CD4-positive, alpha-beta T cell (primary cell): ENCODE measurements at regions not wholly inside any gene's neighbourhood (a gene's known extent, or its start where the extent isn't known, plus 50 kb on each side); places are given as distances from the start of the nearest gene placed in this dataset.

Experiments used
- ATAC-seq: fragments of 200-7000 bp; cut with Tn5 transposase; one replicate; pipeline ENCODE4 v1.10.0; 2022; ENCODE audit warnings: mild to moderate bottlenecking; ENCODE audit not compliant: poor library complexity
- CTCF ChIA-PET: fragments of 350-600 bp; sonication (Branson Sonifier 250); formaldehyde crosslinking; loops from one replicate; lab custom pipeline; 2021; ENCODE audit warnings: antibody characterized with exemption, inconsistent platforms; lab: Charles Lee
- POLR2A ChIA-PET: fragments of 350-600 bp; sonication (Branson Sonifier 250); formaldehyde crosslinking; loops from one replicate; lab custom pipeline; 2021; ENCODE audit warnings: antibody characterized with exemption, inconsistent platforms; lab: Charles Lee
- DNase-seq, 14 experiments: peaks; one replicate each; pipeline ENCODE4 v3.0.0-alpha.2; 2013 to 2020; ENCODE audit warnings: mixed read lengths in 2 of 14
- H3K27ac ChIP-seq, 2 donors: one replicate each; pipeline versions ENCODE4 v1.5.1 to v1.7.0; 2013; ENCODE audit warnings: low read length in 2 of 2, low read depth in 1 of 2, mild to moderate bottlenecking in 1 of 2
- H3K27me3 ChIP-seq, 2 experiments: 1 replicate in 1 of 2; 2 replicates in 1 of 2; pipeline versions ENCODE4 v1.6.1 to v1.7.0; 2013; ENCODE audit warnings: low read length in 2 of 2, control low read depth in 1 of 2, mild to moderate bottlenecking in 1 of 2, moderate library complexity in 1 of 2; ENCODE audit not compliant: insufficient read depth in 2 of 2, control insufficient read depth in 1 of 2
- H3K36me3 ChIP-seq: one replicate; pipeline ENCODE4 v1.6.1; 2013; ENCODE audit warnings: low read length, control low read depth; ENCODE audit not compliant: insufficient read depth
- H3K4me1 ChIP-seq: one replicate; pipeline ENCODE4 v1.6.1; 2013; ENCODE audit warnings: low read length, control low read depth; ENCODE audit not compliant: insufficient read depth
- H3K4me3 ChIP-seq: one replicate; pipeline ENCODE4 v1.5.1; 2013; ENCODE audit warnings: mild to moderate bottlenecking, low read length, moderate library complexity
- H3K9me3 ChIP-seq, 2 experiments: 1 replicate in 1 of 2; 2 replicates in 1 of 2; pipeline versions ENCODE4 v1.6.1 to v1.7.0; 2013; ENCODE audit warnings: low read length in 2 of 2, mild to moderate bottlenecking in 2 of 2, control low read depth in 1 of 2, moderate library complexity in 1 of 2; ENCODE audit not compliant: control insufficient read depth in 1 of 2, insufficient read depth in 1 of 2
- H3K27ac Mint-ChIP-seq: one replicate; pipeline ENCODE4 v1.8.0; 2020; ENCODE audit warnings: mixed read lengths
- H3K27me3 Mint-ChIP-seq: one replicate; pipeline ENCODE4 v1.8.0; 2021; ENCODE audit warnings: mixed read lengths
- H3K36me3 Mint-ChIP-seq: one replicate; pipeline ENCODE4 v1.8.0; 2021; ENCODE audit warnings: low read depth, mixed read lengths
- H3K4me1 Mint-ChIP-seq: one replicate; pipeline ENCODE4 v1.8.0; 2021; ENCODE audit warnings: low read depth, mixed read lengths
- H3K4me3 Mint-ChIP-seq: one replicate; pipeline ENCODE4 v1.8.0; 2020; ENCODE audit warnings: mild to moderate bottlenecking, mixed read lengths
- H3K9me3 Mint-ChIP-seq: one replicate; pipeline ENCODE4 v1.8.0; 2020; ENCODE audit warnings: mixed read lengths
- intact Hi-C, 2 experiments: fragments of 100-400 bp; cut with DNase I in 1 of 2; cut with micrococcal nuclease in 1 of 2; formaldehyde crosslinking; loops; one replicate each; pipeline versions ENCODE4 v1.15.1 to v1.9.0; 2023 to 2025; cut with DNase I, micrococcal nuclease
- TF ChIP-seq, protein P1 (sequence below): fragments of 200-600 bp; IDR thresholded peaks from one replicate; pipeline ENCODE4 v1.8.0; 2022; ENCODE audit warnings: antibody characterized with exemption, mild to moderate bottlenecking

DNA sequence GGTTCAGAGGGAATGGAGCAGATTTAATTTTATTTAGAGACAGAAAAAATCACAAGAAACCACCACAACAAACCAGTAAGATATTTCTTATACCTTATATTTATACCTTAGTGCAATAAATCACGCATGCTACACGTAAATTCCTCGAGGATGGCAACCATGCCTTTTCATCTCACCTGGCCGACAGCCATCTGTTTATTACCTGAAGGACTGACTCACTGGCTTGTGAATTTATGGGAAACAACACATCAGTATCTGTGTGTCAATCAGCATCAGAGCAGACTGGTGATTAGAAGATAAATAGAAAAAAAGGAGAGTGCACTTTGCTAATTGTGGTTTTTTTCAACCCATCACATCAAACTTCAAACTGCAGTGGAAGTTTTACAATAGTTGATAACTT, 58.4 kb downstream of the S1PR1 start:
- Histone ChIP-seq H3K27me3 (no peaks in the 10 kb centered on the region), H3K4me1 (peaks cover 64% of the 10 kb centered on the region), H3K9me3 (no peaks in the 10 kb centered on the region), H3K4me3 (no peak overlapping the region), H3K36me3 (no peaks in the 10 kb centered on the region), H3K27ac (no peak overlapping the region)
- ATAC-seq (no peak), DNase-seq (peak in 2 of 14 experiments; percentile 38 to 39)
- H3K4me1 Mint-ChIP-seq: peaks cover 68% of the 10 kb centered on the region
- ChIA-PET POLR2A (interaction anchor here (0.9 to 1.7 kb wide), 4 partner anchors 14 to 60 kb away, joined by 3 to 5 read pairs (median 4); no protein-coding TSS in a partner anchor), CTCF (interaction anchor here (1.3 kb wide), 1 partner anchor 14 kb away, joined by 6 read pairs; no protein-coding TSS in a partner anchor)
- H3K27me3 Mint-ChIP-seq: no peaks in the 10 kb centered on the region
- H3K4me3 Mint-ChIP-seq: peak overlapping the region; percentile 23
- no peaks in the 10 kb centered on the region for H3K36me3 Mint-ChIP-seq
- TF ChIP-seq, protein P1, sequence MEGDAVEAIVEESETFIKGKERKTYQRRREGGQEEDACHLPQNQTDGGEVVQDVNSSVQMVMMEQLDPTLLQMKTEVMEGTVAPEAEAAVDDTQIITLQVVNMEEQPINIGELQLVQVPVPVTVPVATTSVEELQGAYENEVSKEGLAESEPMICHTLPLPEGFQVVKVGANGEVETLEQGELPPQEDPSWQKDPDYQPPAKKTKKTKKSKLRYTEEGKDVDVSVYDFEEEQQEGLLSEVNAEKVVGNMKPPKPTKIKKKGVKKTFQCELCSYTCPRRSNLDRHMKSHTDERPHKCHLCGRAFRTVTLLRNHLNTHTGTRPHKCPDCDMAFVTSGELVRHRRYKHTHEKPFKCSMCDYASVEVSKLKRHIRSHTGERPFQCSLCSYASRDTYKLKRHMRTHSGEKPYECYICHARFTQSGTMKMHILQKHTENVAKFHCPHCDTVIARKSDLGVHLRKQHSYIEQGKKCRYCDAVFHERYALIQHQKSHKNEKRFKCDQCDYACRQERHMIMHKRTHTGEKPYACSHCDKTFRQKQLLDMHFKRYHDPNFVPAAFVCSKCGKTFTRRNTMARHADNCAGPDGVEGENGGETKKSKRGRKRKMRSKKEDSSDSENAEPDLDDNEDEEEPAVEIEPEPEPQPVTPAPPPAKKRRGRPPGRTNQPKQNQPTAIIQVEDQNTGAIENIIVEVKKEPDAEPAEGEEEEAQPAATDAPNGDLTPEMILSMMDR: no peak
- H3K27ac Mint-ChIP-seq: peak overlapping the region; percentile 72
- intact Hi-C loops: no loop called here
- no peaks in the 10 kb centered on the region for H3K9me3 Mint-ChIP-seq

- Mint-ChIP-seq H3K9me3 (no peaks in the 10 kb centered on the region), H3K4me3 (no peak overlapping the region), H3K36me3 (no peaks in the 10 kb centered on the region), H3K4me1 (peaks cover 43% of the 10 kb centered on the region), H3K27me3 (no peaks in the 10 kb centered on the region), H3K27ac (peak overlapping the region; percentile 63)
- ChIA-PET POLR2A (interaction anchor here (0.6 to 2.6 kb wide), 2 partner anchors 11 to 370 kb away, joined by 3 to 19 read pairs; no protein-coding TSS in a partner anchor), CTCF (interaction anchor here (3.4 kb wide), 1 partner anchor 11 kb away, joined by 10 read pairs; no protein-coding TSS in a partner anchor)
- ATAC-seq (peak; percentile 41), DNase-seq (peak in 1 of 14 experiments; percentile 55)
- peaks cover 30% of the 10 kb centered on the region for H3K4me1 ChIP-seq
- no peaks in the 10 kb centered on the region for H3K36me3 ChIP-seq
- H3K27ac ChIP-seq: no peak overlapping the region
- H3K9me3 ChIP-seq: no peaks in the 10 kb centered on the region
- no peak overlapping the region for H3K4me3 ChIP-seq
- no peaks in the 10 kb centered on the region for H3K27me3 ChIP-seq
- TF ChIP-seq, protein P1: no peak
- intact Hi-C loops: no loop called here
These were observed 61.8 kb downstream of the S1PR1 start for GRCh38 chr1:101298663-101299062.

DNA sequence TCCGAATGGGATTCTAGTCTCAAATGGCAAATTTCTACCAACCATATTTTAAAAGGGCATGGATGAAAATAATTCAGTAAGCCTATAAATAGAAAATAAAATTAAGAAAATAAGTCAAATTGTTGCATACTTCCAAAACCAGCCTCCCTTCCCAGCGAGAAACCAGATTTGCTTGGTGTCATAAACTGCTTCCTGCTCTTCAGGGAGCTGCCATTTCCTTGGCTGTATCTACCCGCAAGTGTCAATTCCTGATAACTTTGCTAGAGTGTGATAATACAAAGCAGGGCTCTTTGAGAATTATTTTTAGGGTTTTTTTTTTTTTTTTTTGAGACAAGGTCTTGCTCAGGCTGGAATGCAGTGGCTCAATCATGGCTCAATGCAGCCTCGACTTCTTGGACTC, 62.3 kb downstream of the S1PR1 start:
- no peak overlapping the region for H3K4me3 Mint-ChIP-seq
- CTCF ChIA-PET: interaction anchor here (0.7 to 3.4 kb wide), 2 partner anchors 11 to 497 kb away, joined by 3 to 10 read pairs; no protein-coding TSS in a partner anchor

More for the DNA sequence above, 62.3 kb downstream of the S1PR1 start:
- Mint-ChIP-seq H3K27ac (peak overlapping the region; percentile 63), H3K4me1 (peaks cover 39% of the 10 kb centered on the region), H3K36me3 (no peaks in the 10 kb centered on the region), H3K9me3 (no peaks in the 10 kb centered on the region), H3K27me3 (no peaks in the 10 kb centered on the region)
- Histone ChIP-seq H3K27ac (no peak overlapping the region), H3K4me1 (peaks cover 26% of the 10 kb centered on the region), H3K4me3 (no peak overlapping the region), H3K36me3 (no peaks in the 10 kb centered on the region), H3K27me3 (no peaks in the 10 kb centered on the region), H3K9me3 (no peaks in the 10 kb centered on the region)
- ATAC-seq: no peak
- intact Hi-C loops: no loop called here
- POLR2A ChIA-PET: interaction anchor here (2.6 kb wide), 1 partner anchor 10 kb away, joined by 19 read pairs; no protein-coding TSS in a partner anchor
- no peak for DNase-seq
- TF ChIP-seq, protein P1: no peak
